ENCODE measurements at regions not wholly inside any gene's neighbourhood (a gene's known extent, or its start where the extent isn't known, plus 50 kb on each side); places are given as distances from the start of the nearest gene placed in this dataset.
"Not testable (repeated sequence)": the region's sequence is repeated elsewhere in the genome, so short reads cannot be mapped to it uniquely, and the experiment has no call there.

DNA sequence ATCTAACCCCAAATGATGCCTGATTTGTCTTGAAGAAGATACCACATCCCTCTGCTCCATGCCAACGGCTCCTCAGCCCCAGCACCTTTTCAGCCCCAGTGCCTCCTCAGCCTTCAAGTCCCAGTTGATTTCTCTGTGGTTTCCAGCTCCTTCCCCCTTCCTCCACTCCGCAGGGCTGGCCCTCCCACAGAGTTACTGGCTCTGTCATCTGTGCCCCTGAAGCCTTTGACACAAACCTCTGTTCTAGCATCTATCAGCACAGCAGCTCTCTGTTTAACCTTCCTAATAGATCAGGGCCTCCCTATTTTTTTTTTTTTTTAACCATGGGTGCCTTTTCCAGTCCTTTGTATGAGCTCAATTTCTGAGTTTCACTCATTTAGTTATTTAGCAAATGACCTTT lies 201.3 kb upstream of the CXCR4 start:
- no peak for DNase-seq

DNA sequence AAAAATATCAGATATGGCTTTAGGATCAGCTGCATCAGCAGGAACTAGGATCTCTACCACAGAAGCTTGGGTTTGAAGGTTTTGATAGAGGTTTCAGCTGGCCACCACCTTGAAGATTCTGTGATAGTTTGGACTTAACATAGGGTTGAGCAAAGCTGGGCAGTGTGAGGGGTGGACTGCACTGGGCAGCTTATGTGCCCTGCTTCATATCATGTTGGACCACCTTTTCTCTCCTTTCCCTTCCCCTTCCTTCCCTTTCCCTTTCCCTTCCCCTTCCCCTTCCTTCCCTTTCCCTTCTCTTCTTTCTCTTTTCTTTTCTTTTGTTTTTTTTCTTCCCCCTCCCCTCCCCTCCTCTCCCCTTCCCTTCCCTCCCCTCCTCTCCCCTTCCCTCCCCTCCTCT lies 196.3 kb upstream of the CXCR4 start:
- no peak for DNase-seq

DNA sequence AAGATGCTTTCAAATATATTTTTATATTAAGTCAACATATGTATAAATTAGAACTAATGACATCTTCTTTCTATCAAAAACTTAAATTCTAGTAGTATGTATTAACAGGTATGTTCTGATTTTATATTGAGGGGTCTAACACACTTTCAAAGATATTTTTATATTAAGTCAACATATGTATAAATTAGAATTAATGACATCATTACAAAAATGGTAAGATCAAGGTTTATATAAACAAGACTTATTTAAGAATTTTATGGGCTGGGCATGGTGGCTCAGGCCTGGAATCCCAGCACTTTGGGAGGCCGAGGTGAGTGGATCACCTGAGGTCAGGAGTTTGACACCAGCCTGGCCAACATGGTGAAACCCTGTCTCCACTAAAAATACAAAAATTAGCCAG lies 194.6 kb upstream of the CXCR4 start:
- DNase-seq = not testable (repeated sequence)

DNA sequence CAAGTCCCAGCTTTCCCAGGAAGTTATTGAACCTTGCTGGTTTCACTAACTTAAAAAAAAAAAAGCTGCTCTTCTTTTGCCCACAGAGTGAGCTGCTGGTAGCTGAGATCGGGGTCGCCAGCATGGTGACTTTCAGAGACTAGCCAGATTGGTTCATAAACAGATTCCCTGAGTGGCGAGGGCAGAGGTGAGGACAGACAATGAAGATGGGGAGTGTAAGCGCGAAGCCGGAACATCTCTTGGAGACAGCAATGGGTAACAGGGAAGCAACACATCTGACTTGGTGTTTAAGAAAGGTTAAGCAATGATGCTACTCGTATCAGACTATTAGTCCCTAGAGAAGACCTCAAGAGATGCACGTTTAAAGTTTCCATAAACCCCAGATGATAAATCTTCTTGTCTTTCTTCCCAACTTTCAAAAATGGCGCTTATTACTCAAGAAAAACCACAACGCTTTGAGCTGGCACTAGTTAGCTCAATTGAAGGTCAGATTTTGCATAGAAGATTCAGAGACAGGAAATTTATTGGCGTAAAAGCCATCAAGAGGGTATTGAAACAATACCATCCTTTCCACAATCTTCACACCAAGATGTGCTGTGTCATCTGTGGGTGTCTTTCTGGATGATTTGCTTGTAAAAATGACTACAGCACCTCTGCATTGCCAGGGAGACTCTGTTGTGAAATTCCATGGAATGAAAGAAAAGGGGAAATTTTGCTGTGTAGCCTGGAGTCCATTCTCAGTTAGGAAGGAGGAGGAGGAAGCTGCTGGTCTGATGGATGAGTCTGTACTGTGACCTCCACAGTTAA lies 193.1 kb upstream of the CXCR4 start:
- DNase-seq = no peak

DNA sequence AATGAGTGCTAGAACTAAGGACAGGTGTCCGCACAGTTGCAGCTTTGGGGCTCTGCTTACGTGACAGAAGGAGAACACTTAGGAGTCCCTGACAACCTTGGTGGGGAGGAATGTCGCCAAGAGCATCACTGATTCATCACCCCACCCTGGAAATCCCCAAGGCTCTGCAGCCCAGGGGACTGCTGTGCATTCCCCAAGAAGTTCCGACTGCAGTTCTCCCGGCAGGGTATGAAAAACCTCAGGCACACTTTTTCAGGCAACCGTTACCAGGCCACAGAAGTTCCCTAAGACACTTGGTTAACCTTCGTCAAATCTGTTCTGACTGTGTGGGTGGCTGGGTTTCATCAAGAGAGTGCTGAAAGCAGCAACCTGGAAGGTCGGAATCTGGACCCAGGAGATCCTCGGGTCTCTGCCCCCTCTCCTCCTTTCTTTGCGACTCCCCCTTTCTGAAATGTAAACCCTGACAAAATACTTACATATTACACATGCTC lies 192.1 kb upstream of the CXCR4 start:
- DNase-seq = no peak

DNA sequence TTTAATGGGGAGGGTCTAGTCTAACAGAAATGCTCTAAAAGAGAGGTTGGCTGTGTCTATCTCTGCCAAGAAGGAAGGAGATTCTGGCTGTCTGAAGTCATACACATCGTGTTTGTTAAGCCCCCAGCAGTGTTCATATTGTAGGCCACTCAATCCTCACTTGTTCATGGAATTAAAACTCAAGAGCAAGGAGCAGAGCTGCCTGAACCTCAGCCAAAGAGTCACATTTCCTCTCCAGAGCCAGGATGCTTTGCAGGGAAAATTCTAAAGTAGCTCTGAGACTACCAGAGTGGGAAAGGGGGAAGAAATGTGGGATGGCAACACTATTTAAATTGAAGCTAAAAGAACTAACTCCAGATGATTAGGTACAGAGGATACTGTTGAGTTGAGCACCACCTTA lies 190.7 kb upstream of the CXCR4 start:
- DNase-seq = no peak

DNA sequence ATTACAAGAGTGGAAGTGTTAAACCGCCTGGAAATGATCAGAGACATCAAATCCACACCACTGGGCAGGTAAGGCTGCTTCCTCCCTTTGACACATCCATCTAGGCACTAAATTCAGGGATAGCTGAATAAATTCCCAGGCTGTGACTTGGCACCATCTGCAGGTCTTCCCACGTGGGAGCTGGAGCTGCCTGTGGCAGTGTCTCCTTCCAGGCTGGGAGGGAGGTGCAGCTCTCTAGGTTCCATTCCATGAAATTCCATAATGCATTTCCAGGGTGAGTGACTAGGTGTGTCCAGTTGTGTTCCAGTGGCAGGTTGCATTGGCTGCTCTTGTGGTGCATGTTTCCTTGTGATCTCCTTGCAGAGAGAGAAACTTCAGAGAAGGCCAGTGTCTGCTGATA lies 188.9 kb upstream of the CXCR4 start:
- DNase-seq = no peak

DNA sequence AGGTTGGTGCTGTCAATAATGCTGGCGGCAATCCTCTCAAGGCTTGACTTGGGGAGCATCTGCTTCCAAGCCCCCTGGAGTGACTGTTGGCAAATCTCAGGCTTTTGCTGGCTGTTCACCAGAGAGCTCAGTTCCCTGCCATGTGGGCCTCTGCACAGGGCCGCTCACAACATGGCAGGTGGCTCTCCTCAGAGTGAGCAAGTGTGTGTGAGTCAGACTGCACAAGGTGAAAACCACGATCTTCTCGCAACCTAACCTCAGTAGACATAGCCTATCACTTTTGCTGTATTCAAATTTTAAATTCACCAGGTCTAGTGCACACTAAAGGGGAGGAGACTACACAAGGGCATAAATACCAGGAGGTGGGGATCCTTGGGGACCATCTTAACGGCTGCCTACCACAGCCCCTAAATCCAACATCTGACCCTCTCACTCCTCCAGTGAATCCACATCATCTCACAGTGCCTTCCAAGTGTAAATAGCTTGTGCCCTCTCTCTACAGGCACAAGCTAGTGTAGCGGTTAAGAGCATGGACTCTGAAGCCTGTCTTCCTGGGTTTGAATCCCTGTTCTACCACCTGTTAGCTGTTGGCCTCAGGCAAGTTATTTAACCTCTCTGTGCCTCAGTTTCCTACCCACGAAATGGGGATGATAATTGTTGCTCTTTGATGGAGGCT lies 187.7 kb upstream of the CXCR4 start:
- peak; percentile 78 for DNase-seq

DNA sequence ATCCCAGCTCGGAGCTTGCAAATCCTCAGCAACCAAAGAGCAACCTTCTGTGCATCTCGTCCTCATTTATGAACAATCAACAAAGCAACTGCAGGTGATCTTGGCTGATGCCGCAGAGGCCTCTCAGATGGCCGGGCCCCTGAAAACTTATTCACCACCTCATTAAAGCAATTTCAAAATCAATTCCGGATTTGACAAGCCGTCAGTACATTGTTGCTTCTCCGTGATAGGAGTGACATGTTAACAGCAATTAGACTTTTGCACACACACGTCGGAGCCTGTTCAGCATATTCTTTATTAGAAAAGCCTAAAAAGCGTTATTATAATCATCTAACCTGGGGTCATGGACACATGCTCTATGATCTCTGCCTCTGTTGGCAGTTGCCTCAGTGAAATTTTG lies 183.1 kb upstream of the CXCR4 start:
- no peak for DNase-seq

DNA sequence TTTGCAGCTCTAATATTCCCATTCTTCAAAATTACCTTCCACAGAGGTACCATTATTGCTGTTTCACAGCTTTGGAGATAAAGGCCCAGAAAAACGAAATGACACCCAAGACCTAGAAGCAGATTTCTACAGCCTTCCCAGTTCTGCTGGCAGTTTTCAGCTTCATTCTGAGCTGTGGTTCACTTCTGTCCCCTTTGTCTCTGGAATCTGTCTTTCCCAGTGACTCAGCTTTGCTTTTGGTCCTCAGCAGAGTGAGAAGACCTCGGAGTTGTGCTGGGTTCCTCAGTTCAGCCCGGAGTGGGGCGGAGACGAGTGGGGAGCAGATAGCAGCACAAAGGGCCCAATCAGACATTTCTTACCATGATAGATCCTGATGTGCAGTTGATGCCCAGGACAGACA lies 180.7 kb upstream of the CXCR4 start:
- DNase-seq = no peak

DNA sequence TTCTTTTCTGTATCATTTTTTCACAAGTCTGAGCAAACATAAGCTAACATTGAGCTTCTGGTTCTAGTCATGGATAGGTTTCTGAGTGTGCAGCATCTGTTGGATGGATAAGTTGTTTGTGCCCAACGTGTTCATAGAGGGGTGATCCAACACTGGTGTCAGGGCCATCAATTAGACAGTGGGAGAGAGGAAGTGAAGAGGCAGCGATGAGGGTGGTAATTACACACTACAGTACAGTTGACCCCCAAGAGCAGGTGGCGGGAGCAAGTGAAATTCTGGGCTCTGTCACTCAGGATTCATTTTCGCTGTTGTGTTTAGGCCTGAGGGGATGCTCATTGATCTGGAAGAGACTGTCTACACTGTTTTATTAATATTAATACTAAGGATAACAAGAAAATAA lies 180.0 kb upstream of the CXCR4 start:
- DNase-seq = peak; percentile 53

DNA sequence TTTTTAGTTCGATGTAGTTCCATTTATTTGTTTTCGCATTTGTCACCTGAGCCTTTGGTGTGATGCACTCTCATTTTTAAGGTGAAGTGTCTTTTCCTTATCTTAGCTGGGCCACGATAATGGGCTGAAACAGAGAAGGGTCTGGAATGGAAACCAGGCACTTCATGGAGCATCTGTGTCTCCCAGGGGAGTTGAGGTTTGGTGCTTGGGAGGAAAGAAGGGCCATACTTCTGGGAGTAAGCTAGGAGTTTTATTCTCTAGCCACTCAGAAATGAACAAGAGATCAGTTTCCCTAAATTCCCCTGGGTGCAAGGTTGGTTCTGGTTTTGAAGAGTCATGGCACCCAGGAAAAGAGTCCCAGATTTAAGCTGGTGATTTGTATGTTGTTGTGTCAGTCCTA lies 179.4 kb upstream of the CXCR4 start:
- DNase-seq = no peak

DNA sequence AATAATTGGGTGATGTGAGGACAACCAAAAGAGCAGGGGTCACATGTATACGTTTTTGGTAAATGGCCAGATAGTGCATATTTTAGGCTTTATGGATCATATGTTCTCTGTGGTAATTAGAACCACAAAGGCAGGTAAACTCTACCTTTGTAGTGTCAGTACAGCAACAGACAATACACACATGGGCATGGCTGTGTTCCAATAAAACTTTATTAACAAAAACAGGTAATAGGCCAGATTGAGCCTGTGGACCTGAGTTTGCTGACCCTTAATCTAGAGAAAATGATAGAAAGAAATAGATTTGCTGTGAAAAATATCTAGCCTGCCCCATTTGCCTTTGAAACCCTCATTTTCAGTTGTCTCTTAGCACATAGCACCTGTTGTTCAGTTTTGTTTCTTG lies 177.2 kb upstream of the CXCR4 start:
- no peak for DNase-seq

DNA sequence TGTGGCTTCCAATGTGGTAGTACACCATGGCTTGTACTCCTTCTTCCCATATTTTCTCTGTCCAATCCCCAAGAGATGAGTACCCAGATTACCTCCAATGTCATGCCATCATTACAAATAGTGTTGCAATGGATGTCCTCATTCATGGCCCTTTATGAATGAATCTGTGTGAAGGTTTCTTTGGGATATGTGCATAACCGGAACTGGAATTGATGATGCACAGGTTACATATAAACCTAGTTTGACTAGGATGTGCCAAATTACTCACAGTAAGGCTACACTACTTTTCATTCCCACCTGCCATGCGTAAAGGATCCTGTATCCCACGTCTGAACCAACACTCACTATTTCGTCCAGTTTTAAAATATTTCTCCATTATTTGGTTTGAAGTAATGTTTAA lies 173.9 kb upstream of the CXCR4 start:
- DNase-seq = no peak

DNA sequence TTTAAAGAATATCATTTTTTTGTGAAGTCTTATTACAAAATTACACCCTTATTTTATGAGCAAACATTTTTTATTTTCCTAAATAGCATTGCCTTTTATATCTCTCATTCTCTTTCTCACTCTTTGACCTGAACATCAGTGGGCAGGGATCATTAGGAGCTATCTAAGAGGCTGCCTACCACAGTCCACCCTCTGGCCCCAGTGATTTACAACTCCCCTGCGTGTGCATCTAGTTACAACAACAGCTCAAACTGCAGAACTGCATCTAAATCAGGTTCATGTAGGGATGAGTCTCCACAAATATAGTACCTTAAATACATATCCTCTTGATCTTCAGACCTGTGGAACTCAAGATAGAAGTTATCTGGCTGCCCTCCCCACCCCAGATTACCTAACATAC lies 172.4 kb upstream of the CXCR4 start:
- DNase-seq = no peak

DNA sequence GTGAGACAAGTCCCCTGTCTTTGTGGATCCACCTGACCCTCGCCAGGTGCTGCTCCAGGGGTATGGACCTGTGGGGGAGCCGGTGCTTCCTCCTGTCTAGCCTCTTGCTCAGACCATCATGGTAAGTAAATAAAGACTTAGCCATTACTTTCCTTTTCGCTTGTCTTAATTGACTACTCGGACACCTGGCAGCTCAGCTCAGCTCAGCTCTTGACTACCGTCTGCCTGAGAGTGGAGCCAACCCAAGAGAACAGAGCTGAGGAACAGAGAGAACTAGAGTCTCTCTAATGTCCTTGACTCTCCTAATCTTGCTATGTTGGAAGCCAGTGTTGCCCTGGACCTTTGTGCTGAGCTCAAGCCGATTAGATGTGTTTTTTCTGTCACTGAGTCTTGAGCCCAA lies 170.3 kb upstream of the CXCR4 start:
- no peak for DNase-seq

DNA sequence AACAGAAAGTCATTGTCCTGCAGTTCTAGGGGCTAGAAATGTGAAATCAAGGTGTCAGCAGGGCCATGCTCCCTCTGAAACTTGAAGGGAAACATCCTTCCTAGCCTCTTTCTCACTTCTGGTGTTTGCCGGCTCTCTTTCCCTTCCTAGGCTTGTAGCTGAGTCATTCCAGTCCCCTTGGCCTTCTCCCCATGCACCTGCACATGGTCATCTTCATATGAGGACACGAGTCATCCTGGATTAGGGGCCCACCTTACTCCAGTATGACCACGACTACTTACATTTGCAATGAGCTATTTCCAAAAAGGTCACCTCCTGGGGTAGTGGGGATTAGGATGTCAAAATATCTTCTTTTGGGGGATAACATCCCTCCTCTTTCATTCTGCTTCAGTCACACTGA lies 168.5 kb upstream of the CXCR4 start:
- no peak for DNase-seq

DNA sequence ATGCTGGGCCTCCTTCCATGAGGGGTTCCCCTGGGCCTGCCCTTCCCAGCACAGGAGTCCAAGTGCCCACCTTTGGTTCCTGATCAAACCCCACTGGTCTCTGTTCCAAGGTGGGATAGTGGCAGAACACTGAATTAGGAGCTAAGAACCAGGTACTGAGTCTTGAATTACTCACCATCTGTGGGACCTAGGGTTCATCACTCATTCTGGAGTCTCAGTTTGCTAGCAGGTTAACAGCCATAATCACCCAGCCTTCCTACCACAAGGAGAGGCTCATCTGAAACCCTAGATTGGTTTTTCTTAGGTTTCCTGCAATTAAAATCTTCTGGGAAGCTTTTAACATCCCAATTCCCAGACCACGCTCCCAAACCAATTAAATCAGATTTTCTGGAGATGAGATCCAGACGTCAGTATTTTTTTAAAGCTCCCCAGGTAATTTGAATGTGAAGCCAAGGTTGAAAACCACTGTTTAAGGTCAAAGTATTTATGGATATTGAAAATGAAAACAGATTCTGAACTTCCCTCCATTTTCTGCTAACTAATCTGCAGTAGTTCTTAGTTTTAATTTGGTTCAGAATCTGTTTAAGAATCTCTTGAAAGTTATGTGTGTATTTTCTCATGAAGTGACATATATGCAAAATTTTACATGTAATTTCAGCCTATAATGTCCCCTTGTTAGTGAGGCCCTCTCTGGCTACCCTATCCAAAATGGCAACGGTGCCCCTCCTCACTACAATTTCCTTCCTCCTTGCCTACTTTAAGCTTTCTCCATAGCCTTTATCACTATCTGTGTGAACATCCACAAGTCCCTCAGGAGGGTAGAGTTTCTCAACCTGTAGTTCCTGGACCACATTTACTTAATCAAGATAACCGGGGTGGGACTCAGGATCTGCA lies 166.5 kb upstream of the CXCR4 start:
- no peak for DNase-seq

DNA sequence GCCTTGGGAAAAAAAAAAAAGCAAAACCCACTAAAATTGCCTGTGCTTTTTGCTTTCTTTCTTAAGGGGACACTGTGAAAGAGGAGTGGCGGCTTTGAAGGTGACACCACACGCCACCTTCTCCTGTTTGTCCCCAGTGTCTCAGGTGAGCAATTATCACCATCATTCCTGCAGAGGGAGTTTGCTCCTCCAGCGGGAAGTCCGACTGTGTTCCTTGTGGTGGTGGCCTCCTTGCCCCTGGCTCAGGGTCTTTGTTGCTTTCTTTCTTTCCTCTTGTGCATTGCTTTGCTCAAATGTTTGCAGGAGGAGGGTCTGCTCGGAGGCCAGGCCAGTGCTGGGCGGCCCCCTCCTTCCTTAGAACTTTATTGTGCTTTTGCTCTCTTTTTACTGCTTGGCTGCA lies 164.3 kb upstream of the CXCR4 start:
- no peak for DNase-seq

DNA sequence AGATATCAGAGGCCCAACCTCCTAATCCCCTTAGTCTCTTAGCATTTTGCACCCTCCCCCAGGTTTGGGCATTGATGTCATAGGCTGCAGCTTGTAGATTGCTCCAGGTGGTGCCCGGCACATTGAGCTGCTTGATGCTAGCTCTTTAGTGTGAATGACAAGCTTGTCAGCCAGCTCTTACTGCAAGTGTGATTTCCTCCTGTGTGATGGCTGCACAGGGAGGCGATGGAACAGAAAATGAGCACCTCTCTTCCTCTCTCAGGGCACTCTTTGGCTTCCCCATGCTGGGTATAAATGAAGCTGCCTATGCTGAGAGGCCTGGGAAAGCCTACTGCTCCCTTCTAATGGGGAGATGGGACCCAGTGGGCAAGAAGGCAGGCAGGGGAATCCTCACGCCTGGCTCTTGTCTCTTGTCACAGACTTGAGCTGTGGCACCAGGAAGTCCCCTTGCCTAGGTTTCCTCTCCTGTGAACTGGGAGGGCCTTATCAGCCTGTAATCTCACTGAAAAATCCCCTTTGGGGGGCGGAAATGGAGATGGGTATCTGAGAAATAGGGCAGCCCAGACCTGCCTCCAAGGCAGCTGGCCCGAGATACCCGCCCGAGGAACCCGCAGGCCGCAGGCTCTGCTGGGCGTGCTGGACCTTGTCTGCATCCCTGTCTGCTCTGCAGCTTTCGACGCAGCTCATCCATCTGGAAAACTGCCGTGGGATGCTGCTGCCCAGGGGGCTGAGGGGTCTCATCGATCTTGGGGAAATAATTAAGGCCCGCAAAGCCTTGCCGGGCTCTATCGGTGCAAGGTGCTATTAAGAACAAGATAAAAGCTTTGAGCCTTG lies 163.5 kb upstream of the CXCR4 start:
- DNase-seq = no peak

DNA sequence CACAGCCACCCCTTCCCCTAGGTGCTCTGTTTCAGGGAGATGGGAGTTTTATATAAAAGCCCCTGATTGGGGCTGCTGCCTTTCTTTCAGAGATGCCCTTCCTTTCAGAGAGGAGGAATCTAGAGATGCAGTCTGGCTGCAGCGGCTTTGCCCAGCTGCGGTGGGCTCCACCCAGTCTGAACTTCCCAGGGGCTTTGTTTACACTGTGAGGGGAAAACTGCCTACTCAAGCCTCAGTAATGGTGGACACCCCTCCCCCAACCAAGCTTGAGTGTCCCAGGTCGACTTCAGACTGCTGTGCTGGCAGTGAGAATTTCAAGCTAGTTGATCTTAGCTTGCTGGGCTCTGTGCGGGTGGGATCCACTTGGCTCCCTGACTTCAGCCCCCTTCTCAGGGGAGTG lies 148.4 kb upstream of the CXCR4 start:
- not testable (repeated sequence) for DNase-seq

DNA sequence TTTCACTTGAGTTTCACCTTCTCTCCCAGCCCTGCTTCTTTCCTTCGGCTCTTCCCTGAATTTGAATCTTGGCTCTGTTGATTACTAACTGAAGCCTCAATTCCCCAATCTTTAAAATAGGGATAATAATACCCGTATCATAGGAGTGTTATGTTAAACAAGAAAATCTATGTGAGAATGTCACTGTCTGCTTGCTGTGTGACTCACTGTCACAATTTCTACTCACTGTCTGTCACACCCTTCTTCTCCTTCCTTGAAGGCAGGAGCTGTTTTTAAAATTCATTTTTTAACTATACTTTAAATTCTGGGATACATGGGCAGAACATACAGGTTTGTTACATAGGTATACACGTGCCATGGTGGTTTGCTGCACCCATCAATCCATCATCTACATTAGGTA lies 141.6 kb upstream of the CXCR4 start:
- no peak for DNase-seq

DNA sequence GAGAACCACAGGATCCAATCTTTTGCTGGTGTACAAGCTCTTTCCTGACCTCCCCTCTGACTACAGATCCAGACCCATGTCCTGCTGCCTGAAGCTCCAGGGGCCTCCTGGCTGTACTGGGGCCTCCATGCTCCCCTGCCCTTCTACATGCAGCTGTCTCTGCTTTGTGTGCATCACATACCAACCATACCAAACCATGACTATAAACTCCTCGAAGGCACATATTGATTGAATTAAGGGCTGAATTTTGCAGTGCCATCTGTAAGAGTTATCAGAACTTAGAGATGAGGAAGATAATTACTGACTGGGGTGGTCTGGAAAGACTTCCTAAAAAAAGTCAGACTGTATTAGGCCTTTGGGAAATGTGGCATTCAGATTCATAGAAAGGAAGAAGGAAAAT lies 139.9 kb upstream of the CXCR4 start:
- DNase-seq = no peak

Data from NCI-H1694 (cell line).